Ascending aorta (tissue), 2 donors: ENCODE measurements at regions not wholly inside any gene's neighbourhood (a gene's known extent, or its start where the extent isn't known, plus 50 kb on each side); places are given as distances from the start of the nearest gene placed in this dataset.

Experiments
- DNase-seq, 2 donors: peaks; one replicate each; pipeline ENCODE4 v3.0.0-alpha.2; 2019; ENCODE audit warnings: low spot score in 2 of 2
- H3K27ac ChIP-seq, 2 donors: fragments of 200-600 bp; sonication (generic); one replicate each; pipeline ENCODE4 v1.5.1; 2016 to 2017; ENCODE audit warnings: mild to moderate bottlenecking in 1 of 2
- H3K27me3 ChIP-seq: fragments of 200-600 bp; sonication (generic); one replicate; pipeline ENCODE4 v1.5.1; 2017
- H3K36me3 ChIP-seq, 2 donors: fragments of 200-600 bp; sonication (generic); one replicate each; pipeline ENCODE4 v1.5.1; 2016
- H3K4me1 ChIP-seq, 2 donors: fragments of 200-600 bp; sonication (generic); one replicate each; pipeline ENCODE4 v1.5.1; 2016 to 2017; ENCODE audit warnings: mild to moderate bottlenecking in 1 of 2
- H3K4me3 ChIP-seq, 2 donors: fragments of 200-600 bp; sonication (generic); one replicate each; pipeline ENCODE4 v1.5.1; 2016 to 2017; ENCODE audit warnings: mild to moderate bottlenecking in 1 of 2
- H3K9me3 ChIP-seq, 2 donors: fragments of 200-600 bp; sonication (generic); one replicate each; pipeline ENCODE4 v1.5.1; 2016
- intact Hi-C: fragments of 100-400 bp; cut with DNase I; formaldehyde crosslinking; loops from one replicate; pipeline ENCODE4 v1.15.1; 2023
- TF ChIP-seq, protein P1 (sequence below), 3 experiments: fragments of 200-600 bp in 2 of 3; fragments of 450-650 bp in 1 of 3; sonication (generic) in 2 of 3; IDR thresholded peaks; one replicate each; pipeline ENCODE4 v1.5.1; 2016 to 2019; ENCODE audit warnings: antibody characterized with exemption in 3 of 3, mild to moderate bottlenecking in 1 of 3, moderate library complexity in 1 of 3

DNA sequence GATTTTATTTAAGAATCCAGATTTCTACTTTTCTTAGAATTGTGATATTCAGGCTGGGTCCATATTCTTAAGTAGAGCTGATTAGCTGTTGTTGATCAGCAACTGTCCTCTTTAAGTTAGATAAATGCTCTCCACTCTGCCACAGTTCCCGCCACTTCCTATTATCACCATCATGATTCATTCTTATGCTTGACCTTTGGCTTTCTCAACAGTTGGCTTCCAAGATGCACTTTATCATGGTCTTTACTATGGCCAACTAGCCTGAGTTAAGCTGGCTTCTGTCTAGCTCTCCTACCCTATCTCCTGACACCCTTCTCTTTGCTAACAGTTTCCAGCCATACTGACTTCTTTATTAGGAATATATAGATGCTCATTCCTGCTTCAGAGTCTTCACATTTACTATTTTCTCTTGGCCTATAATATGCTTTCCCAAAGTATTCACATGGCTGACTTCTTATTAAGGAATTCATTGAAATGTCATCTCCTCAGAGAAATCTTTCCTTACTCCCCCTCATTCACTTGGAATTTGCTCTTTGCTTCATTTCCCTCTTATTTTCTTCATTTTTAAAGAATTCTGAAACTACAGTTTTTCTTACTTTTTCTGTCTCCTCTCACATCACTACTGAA lies 149.0 kb upstream of the IGF1 start:
- TF ChIP-seq, protein P1, sequence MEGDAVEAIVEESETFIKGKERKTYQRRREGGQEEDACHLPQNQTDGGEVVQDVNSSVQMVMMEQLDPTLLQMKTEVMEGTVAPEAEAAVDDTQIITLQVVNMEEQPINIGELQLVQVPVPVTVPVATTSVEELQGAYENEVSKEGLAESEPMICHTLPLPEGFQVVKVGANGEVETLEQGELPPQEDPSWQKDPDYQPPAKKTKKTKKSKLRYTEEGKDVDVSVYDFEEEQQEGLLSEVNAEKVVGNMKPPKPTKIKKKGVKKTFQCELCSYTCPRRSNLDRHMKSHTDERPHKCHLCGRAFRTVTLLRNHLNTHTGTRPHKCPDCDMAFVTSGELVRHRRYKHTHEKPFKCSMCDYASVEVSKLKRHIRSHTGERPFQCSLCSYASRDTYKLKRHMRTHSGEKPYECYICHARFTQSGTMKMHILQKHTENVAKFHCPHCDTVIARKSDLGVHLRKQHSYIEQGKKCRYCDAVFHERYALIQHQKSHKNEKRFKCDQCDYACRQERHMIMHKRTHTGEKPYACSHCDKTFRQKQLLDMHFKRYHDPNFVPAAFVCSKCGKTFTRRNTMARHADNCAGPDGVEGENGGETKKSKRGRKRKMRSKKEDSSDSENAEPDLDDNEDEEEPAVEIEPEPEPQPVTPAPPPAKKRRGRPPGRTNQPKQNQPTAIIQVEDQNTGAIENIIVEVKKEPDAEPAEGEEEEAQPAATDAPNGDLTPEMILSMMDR (IDR thresholded peaks at IDR 0.05), result no peak
- H3K4me1 ChIP-seq, result no peaks in the 10 kb centered on the region
- H3K4me3 ChIP-seq, result no peak overlapping the region
- no peak overlapping the region for H3K27ac ChIP-seq
- H3K9me3 ChIP-seq, result no peaks in the 10 kb centered on the region
- H3K36me3 ChIP-seq, result no peaks in the 10 kb centered on the region
- intact Hi-C loops, result no loop called here
- H3K27me3 ChIP-seq, result no peaks in the 10 kb centered on the region
- no peak for DNase-seq

DNA sequence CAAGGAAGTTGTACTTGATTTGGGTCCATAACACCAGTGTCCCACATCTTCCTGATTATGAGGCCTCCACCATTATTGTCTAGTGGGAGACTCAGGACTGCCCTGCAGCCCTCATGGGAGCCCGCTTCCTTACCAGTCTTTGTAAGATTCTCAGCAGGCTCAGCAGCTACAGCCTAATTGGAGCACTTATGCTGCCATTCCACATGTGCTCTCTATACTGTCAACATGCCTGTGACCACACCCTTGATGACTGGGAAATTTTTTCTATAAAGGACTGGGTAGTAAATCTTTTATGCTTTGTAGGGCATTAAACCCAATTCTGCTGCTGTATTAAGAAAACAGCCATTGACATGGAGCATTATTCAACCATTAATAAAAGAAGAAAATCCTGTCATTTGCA lies 145.5 kb upstream of the IGF1 start:
- TF ChIP-seq, protein P1 (IDR thresholded peaks at IDR 0.05), result no peak
- intact Hi-C loops, result no loop called here

DNA sequence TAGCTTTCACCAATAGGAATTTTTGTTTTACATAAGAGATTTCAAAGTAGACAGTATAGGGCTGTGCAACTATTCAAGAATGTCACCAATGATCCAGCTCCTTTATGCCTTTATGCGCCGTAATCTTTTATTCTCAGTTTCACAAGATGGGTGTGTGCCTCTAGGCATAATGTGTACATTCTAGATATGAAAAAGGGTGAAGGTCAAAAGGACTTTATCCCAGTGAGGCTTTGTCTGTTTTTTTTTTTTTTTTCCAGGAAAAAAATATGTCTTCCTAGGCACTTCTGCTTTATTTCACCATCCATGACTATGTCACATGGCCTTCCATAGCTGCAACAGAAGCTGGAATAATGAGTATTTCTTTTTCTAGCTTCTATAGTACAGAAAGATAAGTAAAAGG lies 142.3 kb upstream of the IGF1 start:
- no peaks in the 10 kb centered on the region for H3K27me3 ChIP-seq
- intact Hi-C loops, result no loop called here
- no peaks in the 10 kb centered on the region for H3K36me3 ChIP-seq
- no peak for DNase-seq
- TF ChIP-seq, protein P1 (IDR thresholded peaks at IDR 0.05), result no peak
- no peaks in the 10 kb centered on the region for H3K9me3 ChIP-seq
- H3K4me3 ChIP-seq, result no peak overlapping the region
- no peaks in the 10 kb centered on the region for H3K4me1 ChIP-seq
- no peak overlapping the region for H3K27ac ChIP-seq

More for the DNA sequence above, 145.5 kb upstream of the IGF1 start:
- DNase-seq, result no peak
- no peak overlapping the region for H3K27ac ChIP-seq
- H3K27me3 ChIP-seq, result no peaks in the 10 kb centered on the region
- no peaks in the 10 kb centered on the region for H3K36me3 ChIP-seq
- H3K9me3 ChIP-seq, result no peaks in the 10 kb centered on the region
- no peaks in the 10 kb centered on the region for H3K4me1 ChIP-seq
- H3K4me3 ChIP-seq, result no peak overlapping the region

DNA sequence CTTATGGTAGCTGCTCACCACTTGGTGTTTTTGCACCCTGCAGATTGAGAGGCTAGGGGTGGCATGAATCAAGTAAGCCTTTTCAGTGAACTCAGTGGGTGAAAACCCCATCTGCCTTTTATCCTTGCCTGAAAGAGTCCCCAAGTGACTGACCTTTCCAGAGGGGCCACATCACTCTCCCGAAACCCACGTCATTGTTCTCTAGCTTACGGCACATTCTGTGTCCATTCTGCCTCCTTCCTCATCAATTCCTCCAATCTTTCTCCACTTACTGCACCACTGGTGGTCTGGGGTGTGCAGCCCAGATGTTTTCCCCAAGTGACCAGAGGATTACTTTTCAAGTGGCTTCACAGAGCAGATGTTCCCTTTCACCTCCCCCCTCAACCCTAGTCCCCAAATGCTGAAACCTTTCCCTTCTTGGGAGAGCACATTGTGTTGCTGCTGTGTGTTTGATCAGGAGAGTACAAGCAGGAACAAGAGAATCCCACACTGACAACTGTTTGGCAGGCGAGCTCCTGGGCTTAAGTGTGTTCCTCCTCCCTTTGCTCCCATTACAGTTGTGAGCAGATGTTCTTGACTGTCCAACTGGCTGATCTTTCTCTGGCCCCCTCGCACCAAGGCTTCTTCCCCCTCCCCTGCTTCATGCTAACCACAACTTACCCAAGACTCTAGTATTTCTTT lies 138.0 kb upstream of the IGF1 start:
- no peak for DNase-seq
- Histone ChIP-seq H3K4me3 (no peak overlapping the region), H3K27ac (no peak overlapping the region), H3K4me1 (no peaks in the 10 kb centered on the region), H3K9me3 (no peaks in the 10 kb centered on the region), H3K36me3 (no peaks in the 10 kb centered on the region), H3K27me3 (no peaks in the 10 kb centered on the region)
- TF ChIP-seq, protein P1 (IDR thresholded peaks at IDR 0.05), result no peak
- intact Hi-C loops, result no loop called here

DNA sequence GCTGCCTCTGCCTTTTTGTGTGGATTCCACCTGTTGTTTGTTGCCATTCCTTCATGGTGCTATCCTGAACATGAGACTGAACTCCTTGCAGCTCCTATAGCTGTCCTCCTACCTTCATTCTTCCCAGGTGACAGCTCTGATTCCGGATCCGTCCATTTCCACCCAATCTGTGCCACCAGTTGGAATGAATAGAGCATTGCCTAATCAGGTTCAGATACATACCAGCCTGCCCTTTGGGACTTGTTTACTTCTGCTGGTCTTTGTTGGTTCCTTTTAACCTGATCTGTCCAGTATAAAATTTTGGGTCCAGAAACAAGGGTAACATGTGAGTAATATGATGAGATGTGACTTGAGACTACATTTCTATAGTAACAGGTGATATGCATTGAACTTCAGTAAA lies 136.3 kb upstream of the IGF1 start:
- no peaks in the 10 kb centered on the region for H3K36me3 ChIP-seq
- DNase-seq, result no peak
- intact Hi-C loops, result no loop called here
- H3K27ac ChIP-seq, result no peak overlapping the region
- no peaks in the 10 kb centered on the region for H3K4me1 ChIP-seq
- no peaks in the 10 kb centered on the region for H3K9me3 ChIP-seq
- no peaks in the 10 kb centered on the region for H3K27me3 ChIP-seq
- TF ChIP-seq, protein P1 (IDR thresholded peaks at IDR 0.05), result no peak
- no peak overlapping the region for H3K4me3 ChIP-seq
